ENCODE measurements at regions not wholly inside any gene's neighbourhood (a gene's known extent, or its start where the extent isn't known, plus 50 kb on each side); places are given as distances from the start of the nearest gene placed in this dataset.

DNA sequence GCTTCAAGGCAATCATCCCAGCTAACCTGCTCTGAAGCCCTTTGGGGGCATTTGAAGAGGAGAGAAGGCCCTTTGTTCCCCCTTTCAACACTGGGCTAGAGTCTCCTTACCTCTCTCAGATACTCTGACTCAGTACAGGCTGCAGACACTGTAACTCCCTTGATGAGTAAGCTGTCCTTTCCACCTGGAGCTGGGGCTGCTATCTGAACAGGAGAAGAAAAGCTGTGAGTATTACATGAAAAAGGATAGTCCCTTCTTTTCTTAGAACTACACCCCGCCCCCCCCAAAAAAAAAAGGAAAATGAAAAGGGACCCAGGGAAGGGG lies 186.6 kb upstream of the PLEKHG7 start:
- TF ChIP-seq, protein P1, sequence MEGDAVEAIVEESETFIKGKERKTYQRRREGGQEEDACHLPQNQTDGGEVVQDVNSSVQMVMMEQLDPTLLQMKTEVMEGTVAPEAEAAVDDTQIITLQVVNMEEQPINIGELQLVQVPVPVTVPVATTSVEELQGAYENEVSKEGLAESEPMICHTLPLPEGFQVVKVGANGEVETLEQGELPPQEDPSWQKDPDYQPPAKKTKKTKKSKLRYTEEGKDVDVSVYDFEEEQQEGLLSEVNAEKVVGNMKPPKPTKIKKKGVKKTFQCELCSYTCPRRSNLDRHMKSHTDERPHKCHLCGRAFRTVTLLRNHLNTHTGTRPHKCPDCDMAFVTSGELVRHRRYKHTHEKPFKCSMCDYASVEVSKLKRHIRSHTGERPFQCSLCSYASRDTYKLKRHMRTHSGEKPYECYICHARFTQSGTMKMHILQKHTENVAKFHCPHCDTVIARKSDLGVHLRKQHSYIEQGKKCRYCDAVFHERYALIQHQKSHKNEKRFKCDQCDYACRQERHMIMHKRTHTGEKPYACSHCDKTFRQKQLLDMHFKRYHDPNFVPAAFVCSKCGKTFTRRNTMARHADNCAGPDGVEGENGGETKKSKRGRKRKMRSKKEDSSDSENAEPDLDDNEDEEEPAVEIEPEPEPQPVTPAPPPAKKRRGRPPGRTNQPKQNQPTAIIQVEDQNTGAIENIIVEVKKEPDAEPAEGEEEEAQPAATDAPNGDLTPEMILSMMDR (conservative IDR thresholded peaks at IDR 0.05; ENCODE audit: low read depth, low read length): no peak
- TF ChIP-seq EZH2phosphoT487 (IDR thresholded peaks at IDR 0.05; ENCODE audit: borderline replicate concordance, low read length) (no peak), EZH2 (IDR thresholded peaks at IDR 0.05; ENCODE audit: low read length, unreplicated experiment) (no peak)
